HG02852 (cell line): ENCODE measurements at regions not wholly inside any gene's neighbourhood (a gene's known extent, or its start where the extent isn't known, plus 50 kb on each side); places are given as distances from the start of the nearest gene placed in this dataset.
"Not testable (repeated sequence)": the region's sequence is repeated elsewhere in the genome, so short reads cannot be mapped to it uniquely, and the experiment has no call there.

Experiments used
- ATAC-seq: cut with Tn5 transposase; IDR thresholded peaks from one replicate; pipeline ENCODE4 v1.9.1; 2021; ENCODE audit warnings: mild to moderate bottlenecking, moderate library complexity; ENCODE audit not compliant: unreplicated experiment

GRCh38 chr20:12416281-12416680 lies 498.6 kb downstream of the BTBD3 start:
- no peak for ATAC-seq

DNA sequence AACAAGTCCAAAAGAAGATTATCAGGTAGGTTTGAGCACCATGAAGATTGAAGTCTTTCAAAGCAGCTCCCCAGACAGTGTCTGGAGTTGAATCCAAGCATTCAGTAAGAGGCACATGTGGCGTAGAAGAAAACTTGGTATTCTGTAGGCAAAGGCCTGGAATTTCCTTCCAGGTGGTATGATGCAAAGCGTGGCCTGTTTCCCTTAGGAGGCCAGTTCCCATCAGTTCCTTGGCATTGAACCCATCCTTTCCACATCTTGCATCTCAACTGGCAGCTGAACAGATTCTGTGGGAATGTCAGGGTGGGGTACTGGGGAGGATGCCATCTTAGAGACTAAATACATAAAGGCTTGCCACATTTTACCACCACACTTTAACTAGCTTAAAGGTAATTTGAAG lies 516.0 kb downstream of the BTBD3 start:
- ATAC-seq: no peak

GRCh38 chr20:12434672-12435071 lies 517.0 kb downstream of the BTBD3 start:
- ATAC-seq: no peak

DNA sequence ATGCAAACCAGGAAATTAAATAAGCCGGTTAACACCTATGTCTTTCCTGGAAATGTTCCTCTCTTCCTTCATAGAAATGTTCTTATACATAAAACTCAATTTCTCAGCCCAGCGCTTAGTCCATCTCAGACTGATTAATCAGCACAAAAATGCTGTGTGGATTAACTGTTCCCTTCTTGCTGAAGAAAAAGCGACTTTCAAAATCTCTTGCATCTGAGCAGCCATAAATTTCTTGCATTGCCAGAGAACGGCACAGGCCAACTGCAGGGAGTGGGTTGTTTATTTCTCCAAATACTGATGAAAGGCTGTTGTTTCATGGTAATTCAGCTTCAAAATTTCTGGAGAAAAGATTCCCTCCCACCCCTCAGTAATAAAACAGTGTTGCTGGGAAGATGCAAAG lies 517.6 kb downstream of the BTBD3 start:
- ATAC-seq: no peak

GRCh38 chr20:12453711-12454110 lies 536.0 kb downstream of the BTBD3 start:
- no peak for ATAC-seq

GRCh38 chr20:12455148-12455547 lies 537.5 kb downstream of the BTBD3 start:
- ATAC-seq: no peak

- no peak for ATAC-seq
Observed at GRCh38 chr20:12458241-12458640, 540.5 kb downstream of the BTBD3 start.

- no peak for ATAC-seq
Observed at GRCh38 chr20:12464036-12464435, 544.7 kb upstream of the SPTLC3 start.

GRCh38 chr20:12466915-12467314 lies 541.9 kb upstream of the SPTLC3 start:
- ATAC-seq: no peak

DNA sequence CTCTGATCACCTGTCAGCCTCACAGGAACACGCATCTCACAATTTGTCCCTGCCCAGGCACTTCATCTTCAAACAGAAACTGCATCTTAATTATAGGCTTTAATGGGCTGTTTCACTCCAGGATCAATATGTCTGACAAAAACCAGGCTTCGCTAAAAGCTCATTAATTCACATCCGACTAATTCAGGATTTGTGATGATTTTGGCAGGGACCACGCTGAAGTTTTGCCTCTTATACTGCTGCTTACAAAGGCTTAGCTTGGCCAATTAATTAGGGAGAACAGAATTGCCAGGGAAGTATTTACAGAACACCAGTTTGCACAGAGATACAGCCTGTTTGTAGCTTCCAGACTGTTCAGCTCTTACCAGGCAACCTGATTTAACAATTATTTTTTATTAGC lies 541.0 kb upstream of the SPTLC3 start:
- ATAC-seq: no peak

GRCh38 chr20:12482661-12483060 lies 526.1 kb upstream of the SPTLC3 start:
- no peak for ATAC-seq

- ATAC-seq: no peak
Observed at GRCh38 chr20:12502443-12502842, 506.3 kb upstream of the SPTLC3 start.

DNA sequence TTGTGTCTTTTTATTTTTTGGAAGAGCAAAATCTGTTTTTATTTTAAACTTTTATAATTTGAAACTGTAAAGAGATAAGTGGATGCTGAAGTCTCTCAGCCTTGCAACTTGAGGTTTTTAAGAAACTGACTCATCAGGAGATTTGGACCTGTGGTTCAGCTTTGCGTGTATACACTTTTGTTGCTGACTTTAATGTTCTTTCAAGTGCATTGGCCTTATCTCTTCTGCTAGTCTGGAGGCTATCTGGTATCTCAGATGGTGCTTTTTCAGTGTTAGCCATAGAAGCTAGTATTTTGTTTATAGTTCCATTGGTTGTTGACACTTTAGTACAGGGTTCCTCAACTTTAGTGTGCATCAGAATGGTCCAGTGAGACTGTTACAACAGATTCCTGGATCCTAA lies 504.0 kb upstream of the SPTLC3 start:
- ATAC-seq: no peak

GRCh38 chr20:12511499-12511898 lies 497.3 kb upstream of the SPTLC3 start:
- ATAC-seq: no peak

- no peak for ATAC-seq
Observed at GRCh38 chr20:12512755-12513154, 496.0 kb upstream of the SPTLC3 start.

- ATAC-seq: no peak
Observed at GRCh38 chr20:12528104-12528503, 480.7 kb upstream of the SPTLC3 start.

GRCh38 chr20:12528591-12529041 lies 480.2 kb upstream of the SPTLC3 start:
- no peak for ATAC-seq

GRCh38 chr20:12531626-12532025 lies 477.1 kb upstream of the SPTLC3 start:
- ATAC-seq: no peak

DNA sequence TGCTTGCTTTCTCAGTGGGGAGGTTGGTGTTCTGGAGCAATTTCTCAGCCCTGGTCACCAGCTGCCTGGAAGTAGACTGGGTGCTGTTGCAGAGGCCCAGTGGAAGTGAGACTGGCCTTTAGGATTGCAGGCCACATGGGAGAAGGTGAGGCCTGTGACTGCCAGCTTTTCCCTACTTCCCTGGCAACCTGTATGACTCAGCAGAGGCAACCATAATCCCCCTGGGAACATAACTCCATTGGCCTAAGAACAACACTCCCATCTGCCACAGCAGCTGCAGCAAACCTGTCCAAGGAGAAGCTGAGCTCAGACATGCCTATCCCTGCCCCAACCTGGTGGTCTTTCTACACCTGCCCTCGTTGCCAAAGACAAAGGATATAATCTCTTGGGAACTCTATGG lies 473.5 kb upstream of the SPTLC3 start:
- no peak for ATAC-seq

DNA sequence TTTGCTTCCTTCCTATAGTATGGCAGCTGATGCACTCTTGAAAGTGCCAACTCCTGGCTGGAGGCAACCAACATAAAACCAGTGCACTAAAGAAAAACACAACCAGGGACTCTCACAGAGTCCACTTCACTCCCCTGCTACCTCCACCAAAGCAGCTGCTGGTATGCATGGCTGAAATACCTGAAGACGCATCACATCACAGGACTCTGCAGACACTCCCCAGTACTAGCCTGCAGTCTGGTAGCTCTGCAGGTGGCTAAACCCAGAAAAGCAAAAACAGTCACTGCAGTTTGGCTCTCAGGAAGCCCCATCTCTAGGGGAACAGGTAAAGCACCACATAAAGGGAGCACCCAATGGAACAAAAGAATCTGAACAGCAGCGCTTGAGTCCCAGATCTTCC lies 473.0 kb upstream of the SPTLC3 start:
- ATAC-seq: no peak

- no peak for ATAC-seq
Observed at GRCh38 chr20:12554426-12554825, 454.3 kb upstream of the SPTLC3 start.

GRCh38 chr20:12555369-12555768 lies 453.4 kb upstream of the SPTLC3 start:
- no peak for ATAC-seq

DNA sequence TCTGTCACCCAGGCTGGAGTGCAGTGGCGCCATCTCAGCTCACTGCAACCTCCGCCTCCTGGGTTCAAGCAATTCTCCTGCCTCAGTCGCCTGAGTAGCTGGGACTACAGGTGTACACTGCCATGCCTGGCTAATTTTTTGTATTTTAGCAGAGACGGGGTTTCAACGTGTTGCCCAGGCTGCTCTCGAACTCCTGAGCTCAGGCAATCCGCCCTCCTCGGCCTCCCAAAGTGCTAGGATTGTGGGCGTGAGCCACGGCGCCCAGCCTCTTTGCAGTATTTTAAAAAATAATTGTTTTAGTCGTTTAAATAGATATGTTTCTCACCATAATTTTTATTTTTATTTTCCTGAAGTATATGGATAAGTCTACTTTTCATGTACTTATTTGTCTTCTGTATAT lies 452.9 kb upstream of the SPTLC3 start:
- ATAC-seq: not testable (repeated sequence)

- ATAC-seq: no peak
Observed at GRCh38 chr20:12557224-12557623, 451.5 kb upstream of the SPTLC3 start.
